ENCODE measurements at regions not wholly inside any gene's neighbourhood (a gene's known extent, or its start where the extent isn't known, plus 50 kb on each side); places are given as distances from the start of the nearest gene placed in this dataset.

GRCh38 chr13:86795858-86796257 is 875.3 kb upstream of the SLITRK5 start:
- no peak for TF ChIP-seq EZH2phosphoT487 (IDR thresholded peaks at IDR 0.05; ENCODE audit: insufficient read depth, low read depth)
- no peak for TF ChIP-seq EZH2 (IDR thresholded peaks at IDR 0.05; ENCODE audit: insufficient read depth, poor library complexity, severe bottlenecking)

All from GM23248 (cell line).